Activated naive CD4-positive, alpha-beta T cell treated with anti-CD3 and anti-CD28 coated beads, Interleukin-2, amount 50 U/mL, for 16 hours (primary cell): ENCODE measurements at regions not wholly inside any gene's neighbourhood (a gene's known extent, or its start where the extent isn't known, plus 50 kb on each side); places are given as distances from the start of the nearest gene placed in this dataset.
"Not testable (repeated sequence)": the region's sequence is repeated elsewhere in the genome, so short reads cannot be mapped to it uniquely, and the experiment has no call there.

Experiments
- DNase-seq: peaks from one replicate; pipeline ENCODE4 v3.0.0-alpha.2; 2020

- DNase-seq = no peak
Measured at GRCh38 chr22:34326901-34327300, 406.6 kb upstream of the LARGE1 start.

- DNase-seq = no peak
Measured at GRCh38 chr22:34330432-34330831, 410.2 kb upstream of the LARGE1 start.

GRCh38 chr22:34333285-34333684 lies 413.0 kb upstream of the LARGE1 start:
- no peak for DNase-seq

GRCh38 chr22:34334893-34335292 lies 414.6 kb upstream of the LARGE1 start:
- no peak for DNase-seq

GRCh38 chr22:34344702-34345101 lies 424.4 kb upstream of the LARGE1 start:
- DNase-seq = no peak

GRCh38 chr22:34354071-34354817 lies 434.0 kb upstream of the LARGE1 start:
- DNase-seq = no peak

GRCh38 chr22:34356481-34356880 lies 436.2 kb upstream of the LARGE1 start:
- DNase-seq = no peak

- DNase-seq = no peak
Measured at GRCh38 chr22:34370711-34371110, 450.4 kb upstream of the LARGE1 start.

- no peak for DNase-seq
Measured at GRCh38 chr22:34379825-34380224, 459.5 kb upstream of the LARGE1 start.

- no peak for DNase-seq
Measured at GRCh38 chr22:34380532-34380931, 460.3 kb upstream of the LARGE1 start.

- DNase-seq = no peak
Measured at GRCh38 chr22:34390400-34390799, 470.1 kb upstream of the LARGE1 start.

- no peak for DNase-seq
Measured at GRCh38 chr22:34395370-34395769, 475.1 kb upstream of the LARGE1 start.

GRCh38 chr22:34403667-34404066 lies 483.4 kb upstream of the LARGE1 start:
- DNase-seq = no peak

- no peak for DNase-seq
Measured at GRCh38 chr22:34410111-34410510, 489.8 kb upstream of the LARGE1 start.

- no peak for DNase-seq
Measured at GRCh38 chr22:34414467-34415440, 494.5 kb upstream of the LARGE1 start.

GRCh38 chr22:34416022-34416860 lies 496.0 kb upstream of the LARGE1 start:
- DNase-seq = no peak

- DNase-seq = not testable (repeated sequence)
Measured at GRCh38 chr22:34422948-34423347, 502.7 kb upstream of the LARGE1 start.

- no peak for DNase-seq
Measured at GRCh38 chr22:34427436-34427835, 507.2 kb upstream of the LARGE1 start.

GRCh38 chr22:34427841-34428240 lies 507.6 kb upstream of the LARGE1 start:
- no peak for DNase-seq

- no peak for DNase-seq
Measured at GRCh38 chr22:34429314-34429713, 509.0 kb upstream of the LARGE1 start.

GRCh38 chr22:34430386-34430785 lies 510.1 kb upstream of the LARGE1 start:
- DNase-seq = no peak

GRCh38 chr22:34434371-34434770 lies 514.1 kb upstream of the LARGE1 start:
- DNase-seq = no peak

GRCh38 chr22:34437140-34437539 lies 516.9 kb upstream of the LARGE1 start:
- no peak for DNase-seq
